ENCODE measurements at regions not wholly inside any gene's neighbourhood (a gene's known extent, or its start where the extent isn't known, plus 50 kb on each side); places are given as distances from the start of the nearest gene placed in this dataset.

DNA sequence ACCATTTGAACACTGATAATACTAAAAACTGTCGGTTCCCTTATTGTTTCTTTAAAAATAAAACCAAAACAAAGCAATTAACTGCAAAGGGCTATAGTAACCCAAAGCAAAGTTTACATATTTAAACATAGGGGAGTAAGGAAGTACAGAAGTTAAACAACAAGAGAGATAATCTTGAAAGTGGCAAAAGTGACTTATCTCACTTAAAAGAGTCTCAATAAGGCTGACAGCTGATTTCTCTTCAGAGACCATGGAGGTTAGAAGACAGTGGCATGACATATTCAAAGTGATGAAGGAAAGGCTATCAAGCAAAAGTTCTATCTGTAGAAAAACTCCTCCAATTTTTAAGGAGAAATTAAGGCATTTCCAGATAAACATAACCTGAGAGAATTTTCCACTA, 233.5 kb upstream of the HDAC9 start:
- no peak for DNase-seq

DNA sequence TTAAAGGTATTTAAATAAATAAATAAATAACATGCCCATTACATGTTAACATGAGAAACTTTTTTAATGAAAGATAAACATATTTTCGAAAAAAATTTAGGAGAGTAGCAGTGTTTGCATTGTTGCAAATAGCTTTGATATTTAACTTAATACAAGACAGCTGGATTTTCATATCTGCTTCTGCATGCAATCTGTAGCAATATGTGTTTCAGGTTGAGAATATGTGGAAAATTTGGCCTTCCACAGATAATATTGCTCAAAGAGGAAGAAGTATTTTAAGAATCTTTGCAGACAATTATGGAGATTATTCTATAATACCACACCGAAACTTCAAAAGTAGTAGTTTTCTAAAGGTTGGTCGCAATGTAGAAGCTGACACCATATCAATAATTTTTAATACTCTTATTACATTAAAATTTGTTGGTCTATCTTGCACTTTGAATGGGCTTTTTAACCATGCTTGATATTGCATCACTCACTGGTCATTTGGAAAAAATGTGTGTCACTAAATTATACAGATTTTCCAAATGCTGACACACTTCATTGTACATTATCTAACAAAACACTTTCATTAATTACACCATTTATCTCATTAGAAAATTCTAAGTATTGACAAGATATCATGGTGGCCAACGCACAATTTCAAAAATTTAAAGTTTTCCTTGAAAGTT, 229.8 kb upstream of the HDAC9 start:
- DNase-seq: no peak

DNA sequence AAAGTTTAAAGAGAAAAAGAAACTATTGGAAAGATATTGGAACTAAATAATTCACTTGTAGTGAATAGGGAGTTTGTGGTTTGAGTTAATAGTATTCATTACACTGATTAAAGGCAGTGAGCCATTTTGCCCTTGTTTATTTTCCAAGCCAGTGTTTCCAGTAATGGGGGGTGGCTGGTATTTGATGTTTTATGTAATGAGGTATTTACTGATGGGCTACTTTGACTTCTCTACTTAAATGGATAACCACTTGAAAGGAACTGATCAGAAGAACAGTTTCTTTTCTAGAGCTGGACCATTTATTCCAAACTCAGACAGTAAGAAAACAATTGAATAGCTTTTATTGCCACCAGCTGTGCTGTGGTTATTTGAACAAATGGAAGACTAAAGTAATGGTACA, 227.0 kb upstream of the HDAC9 start:
- no peak for DNase-seq

DNA sequence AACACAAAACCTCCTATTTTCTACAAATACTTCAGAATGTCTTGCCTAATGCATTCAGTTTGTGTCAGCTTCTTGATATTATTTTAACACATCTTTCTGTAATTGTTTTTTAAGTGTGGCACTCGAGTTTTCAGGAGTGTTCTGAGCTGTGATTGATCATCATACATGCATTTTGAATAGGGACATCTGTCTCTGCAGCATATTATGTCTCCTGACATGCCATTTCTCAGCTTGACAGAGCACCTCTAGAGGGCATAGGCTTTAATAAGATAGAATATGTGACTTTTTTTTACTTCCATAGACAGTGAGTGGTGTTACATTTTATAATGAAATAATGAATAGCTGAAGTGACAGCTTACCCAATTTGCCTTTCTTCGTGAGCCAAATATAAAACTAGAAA, 219.2 kb upstream of the HDAC9 start:
- no peak for DNase-seq

- no peak for DNase-seq
Observed at GRCh38 chr7:18278316-18278715, 217.2 kb upstream of the HDAC9 start.

DNA sequence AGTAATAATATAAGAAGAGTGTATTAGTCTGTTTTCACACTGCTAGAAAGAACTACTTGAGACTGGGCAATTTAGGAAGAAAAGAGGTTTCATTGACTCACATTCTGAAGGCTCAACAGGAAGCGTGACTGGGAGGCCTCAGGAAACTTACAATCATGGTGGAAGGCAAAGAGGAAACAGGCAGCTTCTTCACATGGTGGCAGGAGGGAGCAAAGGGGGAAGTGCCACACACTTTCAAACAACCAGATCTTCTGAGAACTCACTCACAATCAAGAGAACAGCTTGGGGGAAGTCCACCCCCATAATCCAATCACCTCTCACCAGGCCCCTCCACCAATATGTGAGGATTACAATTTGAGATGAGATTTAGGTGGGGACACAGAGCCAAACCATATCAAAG, 212.5 kb upstream of the HDAC9 start:
- DNase-seq: no peak

- no peak for DNase-seq
Observed at GRCh38 chr7:18287482-18287881, 208.1 kb upstream of the HDAC9 start.

DNA sequence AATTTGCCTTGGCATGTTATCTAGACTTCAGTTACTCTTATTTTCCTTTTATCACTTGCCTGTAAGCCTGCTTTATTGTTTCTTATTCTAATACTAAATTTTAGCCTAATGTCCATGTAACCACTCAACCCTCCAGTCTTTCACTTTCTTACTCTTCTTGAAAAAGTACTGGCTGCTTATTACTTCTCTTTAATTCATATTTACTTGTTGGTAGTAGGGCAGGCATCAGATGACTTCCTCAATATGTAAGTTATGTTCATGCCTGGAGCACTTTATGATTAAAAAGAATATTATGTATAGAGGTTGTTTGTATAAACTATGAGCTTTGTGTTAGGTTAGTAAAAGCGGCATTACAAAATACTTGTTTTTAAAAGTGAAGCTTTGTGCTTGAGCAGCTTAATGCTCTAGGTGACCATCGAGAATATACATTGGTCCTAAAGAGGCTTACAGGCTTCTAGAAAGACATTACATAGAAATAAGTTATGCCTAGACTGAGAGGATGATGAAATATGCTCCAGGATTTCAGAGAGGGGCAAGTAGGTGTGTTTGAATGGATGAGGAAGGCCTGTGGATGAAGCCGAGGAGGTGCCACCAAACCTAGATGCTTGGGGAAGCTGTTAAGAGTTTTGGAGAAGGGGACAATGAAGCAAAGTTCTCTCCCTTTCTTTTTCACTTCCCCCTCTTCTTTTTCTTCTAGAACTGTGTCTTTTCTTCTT, 207.1 kb upstream of the HDAC9 start:
- no peak for DNase-seq

GRCh38 chr7:18289788-18290187, 205.8 kb upstream of the HDAC9 start:
- DNase-seq: no peak

DNA sequence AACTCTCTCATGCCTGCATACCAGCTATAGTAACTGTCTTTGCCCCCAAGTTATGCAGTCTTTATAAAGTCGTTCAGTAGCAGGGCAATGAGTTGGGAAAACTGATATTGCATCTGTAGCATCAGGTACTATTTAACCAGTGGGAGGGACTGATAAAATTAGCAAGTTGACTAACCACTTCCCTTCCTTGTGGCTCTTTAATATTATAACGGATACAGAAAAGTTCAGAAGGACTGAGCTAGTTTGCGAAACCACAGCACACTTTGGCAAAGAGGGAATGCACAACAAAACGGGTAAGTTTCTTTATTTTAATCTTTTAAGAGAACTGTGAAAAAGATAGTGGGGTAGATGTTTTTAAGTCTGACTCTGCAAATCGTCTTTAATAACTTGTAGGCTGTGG, 205.3 kb upstream of the HDAC9 start:
- DNase-seq: no peak

- DNase-seq: no peak
Observed at GRCh38 chr7:18290865-18291264, 204.7 kb upstream of the HDAC9 start.

GRCh38 chr7:18292584-18292983, 203.0 kb upstream of the HDAC9 start:
- DNase-seq: no peak

DNA sequence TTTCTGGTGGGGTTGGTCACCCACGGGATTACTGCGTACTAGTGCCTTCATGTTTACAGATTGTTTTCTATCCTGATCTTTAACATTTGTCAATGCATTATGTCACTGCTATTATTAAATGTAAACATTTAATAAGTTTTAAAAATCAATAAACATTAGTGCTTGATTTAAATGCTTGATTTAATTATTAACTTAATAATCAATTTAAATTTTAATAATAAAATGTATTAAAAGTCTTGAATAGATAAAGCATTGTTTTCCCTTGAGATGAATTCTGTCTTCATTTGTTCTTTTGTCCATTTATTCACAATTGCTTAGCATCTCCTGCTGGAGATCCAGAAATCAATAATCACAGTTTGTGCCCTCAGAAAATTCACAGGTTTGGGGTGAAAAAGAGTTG, 201.8 kb upstream of the HDAC9 start:
- DNase-seq: no peak

- no peak for DNase-seq
Observed at GRCh38 chr7:18294411-18294810, 201.1 kb upstream of the HDAC9 start.

- DNase-seq: no peak
Observed at GRCh38 chr7:18295781-18296423, 199.6 kb upstream of the HDAC9 start.

GRCh38 chr7:18302097-18302496, 193.5 kb upstream of the HDAC9 start:
- no peak for DNase-seq

- no peak for DNase-seq
Observed at GRCh38 chr7:18305866-18306265, 189.7 kb upstream of the HDAC9 start.

GRCh38 chr7:18306696-18307095, 188.9 kb upstream of the HDAC9 start:
- no peak for DNase-seq

GRCh38 chr7:18308938-18309337, 186.6 kb upstream of the HDAC9 start:
- DNase-seq: no peak

GRCh38 chr7:18312482-18312881, 183.1 kb upstream of the HDAC9 start:
- no peak for DNase-seq

DNA sequence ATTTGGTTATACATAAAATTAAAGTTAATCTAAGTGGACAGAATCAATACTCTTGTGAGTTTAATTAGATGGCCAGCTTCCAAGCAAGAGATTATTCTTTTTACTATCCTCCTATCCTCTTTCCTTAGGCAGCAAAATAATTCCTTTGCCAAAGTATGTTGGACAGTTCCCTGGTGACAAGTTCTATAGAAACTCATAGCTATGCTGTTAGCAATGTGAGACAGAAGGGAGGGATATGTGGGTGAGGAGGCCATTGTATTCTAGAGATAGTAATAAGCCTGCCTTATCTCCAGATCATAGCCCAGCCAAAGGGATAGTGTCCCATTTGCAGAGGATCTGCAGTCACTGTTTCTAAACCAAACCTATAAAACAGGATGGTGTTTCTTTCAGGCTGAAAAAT, 181.6 kb upstream of the HDAC9 start:
- DNase-seq: no peak

GRCh38 chr7:18315241-18315640, 180.3 kb upstream of the HDAC9 start:
- no peak for DNase-seq

- DNase-seq: no peak
Observed at GRCh38 chr7:18317941-18318340, 177.6 kb upstream of the HDAC9 start.

- DNase-seq: no peak
Observed at GRCh38 chr7:18320422-18320821, 175.1 kb upstream of the HDAC9 start.

Measured in NCI-H1436 treated with DMSO at 0.1 percent for 48 hours (cell line).